Head of caudate nucleus (tissue), 42 donors: ENCODE measurements at regions not wholly inside any gene's neighbourhood (a gene's known extent, or its start where the extent isn't known, plus 50 kb on each side); places are given as distances from the start of the nearest gene placed in this dataset.
"Not testable (repeated sequence)": the region's sequence is repeated elsewhere in the genome, so short reads cannot be mapped to it uniquely, and the experiment has no call there.

Experiments
- DNase-seq, 42 donors: peaks; one replicate each; pipeline versions ENCODE4 v3.0.0 to v3.0.0-alpha.2; 2020 to 2021; ENCODE audit warnings: mixed read lengths in 7 of 42
- intact Hi-C: fragments of 100-400 bp; cut with DNase I; formaldehyde crosslinking; loops from one replicate; pipeline ENCODE4 v1.15.0; 2022

DNA sequence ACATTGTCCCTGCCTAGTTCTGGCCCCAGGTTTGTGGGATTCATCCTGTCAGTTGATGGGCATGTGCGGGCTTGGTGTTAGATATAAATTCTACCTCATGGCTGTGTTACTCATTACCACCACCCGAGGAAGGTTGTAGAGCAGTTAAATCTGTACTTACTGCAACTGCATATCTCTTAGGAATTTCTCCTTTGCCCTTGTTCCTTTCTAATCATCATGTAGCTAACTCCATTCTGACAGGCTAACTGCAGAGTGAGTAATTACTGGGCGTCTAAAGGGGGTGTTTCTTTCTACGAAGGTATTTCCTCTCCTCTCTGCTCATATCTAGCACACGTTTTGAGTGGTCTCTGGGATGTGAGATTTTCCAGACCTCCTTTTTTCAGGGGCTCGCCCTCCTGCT, 1076.7 kb downstream of the TMTC2 start:
- no peak for DNase-seq
- intact Hi-C loops: no loop called here

- intact Hi-C loops: no loop called here
- no peak for DNase-seq
These were observed 1073.2 kb downstream of the TMTC2 start for GRCh38 chr12:83759906-83760305.

DNA sequence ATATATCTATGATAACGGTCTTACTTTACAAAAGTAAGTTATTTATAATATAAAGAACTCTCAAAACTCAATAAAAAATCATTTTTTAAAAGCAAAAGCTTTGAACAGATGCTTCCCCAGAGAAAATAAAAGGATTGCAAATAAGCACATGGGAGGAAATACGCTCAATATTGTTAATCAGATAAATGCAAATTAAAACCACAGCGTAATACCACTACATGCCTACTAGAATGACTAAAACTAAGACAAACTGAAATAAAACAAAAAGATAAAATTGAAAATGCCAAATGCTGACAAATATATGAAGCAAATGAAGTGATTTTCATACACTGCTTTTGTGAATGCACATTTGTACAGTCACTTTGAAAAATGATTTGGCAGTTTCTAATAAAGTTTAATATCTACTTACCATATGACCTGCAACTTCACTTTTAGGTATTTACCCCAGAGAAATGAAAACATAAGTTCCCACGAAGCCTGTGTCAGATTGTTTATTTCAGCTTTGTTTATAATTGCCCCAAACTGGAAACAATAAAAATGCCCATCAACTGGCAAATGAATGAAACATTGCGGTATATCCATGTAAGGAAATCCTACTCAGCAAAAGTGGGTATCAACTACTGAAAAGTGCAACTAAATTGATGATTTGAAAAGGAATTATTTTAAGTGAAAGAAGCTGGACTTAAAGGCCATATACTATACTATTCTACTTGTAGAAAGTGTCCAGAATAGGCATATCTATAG, 1072.4 kb downstream of the TMTC2 start:
- intact Hi-C loops: no loop called here
- DNase-seq: no peak

DNA sequence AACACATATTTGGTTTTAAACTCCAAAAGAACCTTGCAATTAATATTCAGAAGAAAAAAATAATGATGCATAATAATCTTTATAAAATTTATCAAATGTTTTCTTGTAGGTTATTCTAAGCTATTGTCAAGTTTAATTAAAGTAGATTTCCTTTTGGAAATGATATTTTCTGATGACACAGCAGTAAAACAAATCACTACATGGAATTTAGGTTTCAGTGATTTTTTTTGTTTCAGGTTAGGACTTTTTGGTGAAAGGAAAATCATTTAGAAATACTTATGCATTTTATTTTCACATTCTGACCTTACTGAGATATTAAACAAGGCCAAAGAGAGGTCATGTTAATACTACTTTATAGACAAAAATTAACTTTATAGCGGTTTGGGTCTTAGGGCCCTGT, 1067.2 kb downstream of the TMTC2 start:
- no peak for DNase-seq
- intact Hi-C loops: no loop called here

DNA sequence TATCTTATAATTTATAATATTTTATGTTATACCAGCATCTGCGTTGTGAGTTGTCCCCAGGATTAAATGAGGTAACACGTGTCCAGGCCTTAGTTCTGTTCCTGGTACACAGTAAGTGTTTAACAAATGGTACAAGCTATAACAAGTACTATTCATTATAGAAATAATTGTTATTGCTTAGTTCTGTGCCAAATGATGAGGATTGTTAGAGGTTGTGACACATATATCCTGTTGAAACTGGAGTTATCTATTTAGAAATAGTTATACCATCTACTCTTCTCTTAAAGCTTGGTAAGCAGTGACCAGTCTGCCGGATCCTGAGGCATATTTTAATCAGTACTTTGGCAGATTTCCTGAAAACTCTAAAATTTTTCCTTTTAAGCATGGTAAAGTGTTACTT, 1066.5 kb downstream of the TMTC2 start:
- DNase-seq: no peak
- intact Hi-C loops: no loop called here

GRCh38 chr12:83739607-83740006, 1052.9 kb downstream of the TMTC2 start:
- DNase-seq: no peak
- intact Hi-C loops: no loop called here

GRCh38 chr12:83710851-83711250, 1024.1 kb downstream of the TMTC2 start:
- DNase-seq: no peak
- intact Hi-C loops: no loop called here

DNA sequence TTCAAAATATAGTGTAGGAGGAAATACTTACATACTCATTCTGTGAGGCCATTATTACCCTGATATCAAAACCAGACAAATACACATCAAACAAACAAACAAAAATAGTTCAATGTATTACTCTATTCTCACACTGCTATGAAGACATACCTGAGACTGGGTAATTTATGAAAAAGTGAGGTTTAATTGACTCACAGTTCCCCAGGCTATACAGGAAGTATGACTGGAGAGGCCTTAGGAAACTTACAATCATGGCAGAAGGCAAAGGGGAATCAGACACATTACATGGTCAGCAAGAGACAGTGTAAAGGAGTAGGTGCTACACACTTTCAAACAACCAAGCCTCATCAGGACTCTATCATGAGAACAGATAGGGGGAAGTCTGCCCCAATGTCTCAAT, 1023.2 kb downstream of the TMTC2 start:
- intact Hi-C loops: no loop called here
- no peak for DNase-seq

DNA sequence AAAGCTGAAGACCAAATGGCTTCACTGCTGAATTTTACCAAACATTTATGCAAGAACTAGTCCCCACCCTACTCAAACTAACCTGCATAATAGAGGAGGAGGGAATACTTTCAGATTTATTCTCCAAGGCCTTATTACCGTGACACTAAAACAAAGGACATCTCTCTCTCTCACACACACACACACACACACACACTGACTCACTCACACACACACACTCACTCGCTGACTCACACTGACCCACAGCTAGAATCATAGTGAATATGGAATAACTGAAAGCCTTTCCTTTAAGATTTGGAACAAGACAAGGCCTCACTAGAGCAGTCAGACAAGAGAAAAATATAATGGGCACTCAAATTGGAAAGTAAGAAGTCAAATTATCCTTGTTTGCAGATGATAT, 1014.1 kb downstream of the TMTC2 start:
- intact Hi-C loops: no loop called here
- no peak for DNase-seq

DNA sequence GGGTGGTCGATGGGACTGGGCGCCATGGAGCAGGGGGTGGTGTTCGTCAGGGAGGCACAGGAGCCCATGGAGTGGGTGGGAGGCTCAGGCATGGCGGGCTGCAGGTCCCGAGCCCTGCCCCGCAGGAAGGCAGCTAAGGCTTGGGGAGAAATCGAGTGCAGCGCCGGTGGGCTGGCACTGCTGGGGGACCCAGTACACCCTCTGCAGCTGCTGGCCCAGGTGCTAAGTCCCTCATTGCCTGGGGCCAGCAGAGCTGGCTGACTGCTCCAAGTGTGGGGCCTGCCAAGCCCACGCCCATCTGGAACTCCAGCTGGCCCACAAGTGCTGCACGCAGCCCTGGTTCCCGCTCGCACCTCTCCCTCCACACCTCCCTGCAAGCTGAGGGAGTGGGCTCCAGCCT, 1009.6 kb downstream of the TMTC2 start:
- intact Hi-C loops, DNase-seq: not testable (repeated sequence)

DNA sequence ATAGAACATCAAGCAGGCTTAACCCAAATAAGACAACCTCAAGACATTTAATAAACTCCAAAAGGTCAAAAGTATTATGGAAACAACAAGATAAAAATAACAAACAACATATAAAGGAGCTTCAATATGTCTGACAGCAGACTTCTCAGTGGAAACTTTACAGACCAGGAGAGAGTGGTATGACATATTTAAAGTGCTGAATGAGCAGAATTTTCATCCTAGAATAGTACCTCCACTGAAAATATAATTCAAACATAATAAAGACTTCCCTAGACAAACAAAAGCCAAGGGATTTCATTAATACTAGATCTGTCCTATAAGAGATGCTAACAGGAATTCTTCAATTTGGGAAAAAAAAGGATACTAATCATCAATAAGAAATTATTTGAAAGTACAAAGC, 1005.0 kb downstream of the TMTC2 start:
- no peak for DNase-seq
- intact Hi-C loops: no loop called here

DNA sequence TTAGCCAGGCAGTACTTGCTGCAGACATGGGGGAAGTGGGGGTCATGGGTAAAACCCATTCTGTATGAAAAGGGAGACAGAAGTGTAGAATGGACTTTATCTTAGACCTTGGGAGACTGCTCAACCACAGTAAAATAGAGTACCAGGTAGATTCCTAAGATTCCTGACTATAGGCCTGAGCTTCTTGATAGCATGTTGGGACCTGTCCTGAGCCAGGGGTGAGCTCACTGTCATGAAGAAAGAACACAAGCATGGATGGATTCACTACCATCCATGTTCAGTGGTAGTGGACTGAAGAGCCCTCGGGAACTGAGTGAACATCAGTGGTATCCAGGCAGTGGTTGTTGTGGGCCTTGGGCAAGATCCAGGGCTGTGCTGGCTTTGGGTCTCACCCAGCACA, 1003.8 kb downstream of the TMTC2 start:
- intact Hi-C loops: no loop called here
- DNase-seq: no peak

DNA sequence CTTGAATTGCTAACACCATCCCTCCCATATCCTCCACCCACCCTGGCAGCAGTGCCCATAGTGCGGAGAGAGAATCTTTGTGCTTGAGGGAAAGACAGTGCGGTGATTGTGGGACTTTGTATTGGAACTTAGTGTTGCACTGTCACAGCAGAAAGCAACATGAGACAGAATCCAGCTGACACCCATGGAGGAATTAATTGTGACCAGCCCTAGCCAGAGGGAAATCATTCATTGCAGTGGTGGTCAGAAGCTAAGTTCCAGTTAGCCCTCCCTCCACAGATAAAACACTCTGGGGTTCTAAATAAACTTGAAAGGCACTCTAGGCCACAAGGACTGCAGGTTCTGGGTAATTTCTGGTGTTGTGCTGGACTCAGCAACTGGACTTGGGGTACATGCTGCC, 1002.6 kb downstream of the TMTC2 start:
- intact Hi-C loops: no loop called here
- DNase-seq: no peak

- intact Hi-C loops: no loop called here
- no peak for DNase-seq
These were observed 990.1 kb downstream of the TMTC2 start for GRCh38 chr12:83676781-83677295.

- no peak for DNase-seq
These were observed 980.0 kb downstream of the TMTC2 start for GRCh38 chr12:83666690-83667089.

DNA sequence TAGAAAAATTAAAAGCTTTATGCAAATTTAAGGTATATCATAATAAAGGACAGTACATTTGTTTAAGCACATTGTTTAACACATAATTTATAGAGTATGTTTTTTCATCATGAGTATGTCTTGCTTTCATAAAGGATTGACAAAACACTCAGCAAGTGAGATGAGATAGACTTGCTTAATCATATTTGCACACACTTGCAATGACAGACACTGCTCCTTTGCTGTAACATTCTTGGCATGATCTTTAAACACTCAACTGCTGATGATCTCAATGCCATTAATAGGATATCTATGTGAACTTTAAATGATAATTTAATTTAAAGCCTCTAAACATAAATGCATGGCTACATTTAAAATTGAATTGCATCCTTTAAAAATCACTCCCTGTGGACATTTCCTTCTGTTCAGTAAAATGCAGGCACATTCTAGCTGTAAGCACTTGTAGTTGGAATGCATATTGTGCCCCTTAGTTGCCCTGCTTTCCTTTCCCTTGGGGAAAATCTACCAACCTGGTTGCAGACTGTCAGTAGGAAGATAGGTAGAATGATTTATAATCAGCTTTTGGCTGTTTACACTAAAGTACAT, 979.0 kb downstream of the TMTC2 start:
- no peak for DNase-seq

More at GRCh38 chr12:83666690-83667089, 980.0 kb downstream of the TMTC2 start:
- intact Hi-C loops: no loop called here

DNA sequence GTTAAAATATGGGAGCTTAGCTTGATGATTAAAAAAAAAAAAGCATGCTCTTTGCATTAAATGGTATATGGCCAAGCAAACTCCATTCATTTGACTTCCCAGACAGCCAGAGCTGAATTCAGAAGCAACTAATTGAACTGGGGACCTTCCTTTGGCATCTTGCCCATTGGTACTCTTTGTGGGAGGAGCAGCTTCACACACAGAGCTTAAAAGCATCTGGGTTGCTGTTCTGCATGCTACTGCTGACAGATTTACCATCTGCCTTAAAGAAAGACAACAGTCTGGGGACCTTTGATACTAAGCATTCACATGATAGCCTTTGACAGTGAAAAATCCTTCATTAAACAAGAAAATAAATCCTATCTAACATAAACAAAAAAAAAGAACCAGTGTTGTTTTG, 977.9 kb downstream of the TMTC2 start:
- no peak for DNase-seq
- intact Hi-C loops: no loop called here

More for the DNA sequence above, 979.0 kb downstream of the TMTC2 start:
- intact Hi-C loops: no loop called here

DNA sequence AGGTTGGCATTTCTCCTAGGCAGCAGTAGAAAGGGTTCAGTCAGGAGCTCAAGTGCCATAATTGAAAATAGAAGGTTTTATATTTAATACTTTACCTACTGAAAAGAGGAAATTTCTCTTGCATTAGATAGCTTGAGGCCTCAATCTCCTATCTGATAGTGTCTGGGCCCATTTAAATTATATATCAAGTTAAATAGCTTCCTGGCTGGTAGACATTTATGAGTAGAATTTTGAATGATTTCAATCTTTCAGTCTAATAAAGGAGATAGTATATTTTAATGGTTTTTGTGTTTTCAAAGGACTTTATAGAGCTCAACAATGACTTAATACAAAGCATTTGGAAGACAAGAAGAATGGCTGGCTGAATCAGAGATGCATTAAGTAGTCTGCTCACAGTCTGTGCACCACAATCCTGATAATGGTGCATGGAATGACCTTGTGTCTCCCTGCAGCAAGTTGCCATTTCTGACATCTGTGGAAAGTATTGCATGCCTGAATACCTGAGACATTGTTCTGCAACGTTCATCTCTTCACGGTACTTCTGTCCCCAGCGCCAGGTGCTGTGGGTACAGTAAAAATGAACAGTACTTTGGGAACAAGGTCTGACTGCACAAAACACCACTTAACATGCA, 974.1 kb downstream of the TMTC2 start:
- no peak for DNase-seq

GRCh38 chr12:83659321-83659720, 972.6 kb downstream of the TMTC2 start:
- DNase-seq: no peak
- intact Hi-C loops: no loop called here

More for the DNA sequence above, 974.1 kb downstream of the TMTC2 start:
- intact Hi-C loops: no loop called here

DNA sequence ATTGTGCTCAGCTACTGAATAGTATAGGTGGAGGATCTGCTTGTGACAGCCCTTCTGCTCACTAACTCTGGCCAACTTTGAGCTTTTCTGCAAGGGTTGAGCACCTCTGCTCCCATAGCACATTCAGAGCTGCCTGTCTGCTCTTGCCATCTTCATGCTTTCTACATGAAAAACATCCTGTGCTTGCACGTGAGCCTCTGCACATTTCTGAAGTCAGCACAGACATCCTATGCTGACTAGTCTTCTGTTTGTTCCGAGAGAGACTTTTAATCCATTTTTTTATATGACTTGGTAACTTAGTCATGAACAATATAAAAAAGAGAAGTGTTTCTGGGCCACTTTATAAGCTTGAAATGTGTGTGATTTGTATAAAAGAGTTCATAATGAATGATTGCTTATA, 969.3 kb downstream of the TMTC2 start:
- intact Hi-C loops: no loop called here
- no peak for DNase-seq

DNA sequence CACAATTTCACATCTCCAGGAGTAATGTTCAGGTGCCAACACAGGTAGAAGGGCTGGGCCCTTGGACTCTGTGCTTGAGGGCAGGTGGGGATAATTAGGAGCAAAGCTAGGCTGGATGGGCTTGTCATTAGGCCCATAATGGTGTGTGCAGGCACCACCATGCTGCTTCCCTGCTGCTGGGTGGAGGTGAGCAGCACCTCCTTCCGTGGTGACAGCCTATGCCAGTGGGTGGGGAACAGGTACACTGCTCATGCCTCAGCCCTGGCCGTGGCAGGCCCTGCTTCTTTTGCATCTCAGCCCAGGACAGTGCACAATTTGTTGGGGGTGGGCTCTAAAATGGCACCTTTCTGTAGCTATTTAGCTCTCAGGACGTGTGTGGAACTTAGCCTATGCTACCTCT, 955.5 kb downstream of the TMTC2 start:
- no peak for DNase-seq
- intact Hi-C loops: no loop called here
